ENCODE measurements at regions not wholly inside any gene's neighbourhood (a gene's known extent, or its start where the extent isn't known, plus 50 kb on each side); places are given as distances from the start of the nearest gene placed in this dataset.

GRCh38 chr4:141350122-141350905 lies 129.6 kb downstream of the ZNF330 start:
- no peak for TF ChIP-seq CTCF (IDR thresholded peaks at IDR 0.05; ENCODE audit: low read depth, low read length, poor library complexity, severe bottlenecking)
- TF ChIP-seq EZH2phosphoT487 (IDR thresholded peaks at IDR 0.05; ENCODE audit: borderline replicate concordance, low read length), result no peak
